ENCODE measurements at regions not wholly inside any gene's neighbourhood (a gene's known extent, or its start where the extent isn't known, plus 50 kb on each side); places are given as distances from the start of the nearest gene placed in this dataset.

DNA sequence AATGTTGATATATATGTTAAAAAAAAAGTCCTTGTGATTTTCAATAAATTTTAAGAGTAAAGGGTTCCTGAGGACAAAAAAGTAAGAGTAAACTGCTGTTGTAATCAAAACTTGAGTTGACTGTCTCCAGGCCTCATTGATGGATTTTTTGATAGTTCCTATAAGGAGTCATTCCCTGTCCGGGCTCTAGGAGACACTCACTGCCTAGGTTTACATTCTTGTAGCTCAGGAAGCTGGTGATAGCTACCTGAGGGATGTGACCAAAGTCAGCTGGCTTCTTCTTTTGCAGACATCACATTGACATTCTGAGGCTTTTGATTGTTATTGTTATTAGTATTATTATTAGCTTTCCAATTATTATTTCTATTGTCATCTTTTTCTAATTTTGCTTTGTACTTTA is 116.5 kb upstream of the FBXL7 start:
- no peaks in the 10 kb centered on the region for H3K36me3 Mint-ChIP-seq (ENCODE audit: insufficient read depth, unreplicated experiment)
- H3K4me1 Mint-ChIP-seq (ENCODE audit: low read depth, unreplicated experiment): no peaks in the 10 kb centered on the region
- DNase-seq: no peak
- CTCF ChIA-PET: no interaction called here
- H3K9me3 Mint-ChIP-seq (ENCODE audit: low read depth, unreplicated experiment): peaks cover 24% of the 10 kb centered on the region
- intact Hi-C loops (cut with micrococcal nuclease; ENCODE audit: unreplicated experiment): no loop called here
- no peak overlapping the region for H3K27ac Mint-ChIP-seq (ENCODE audit: unreplicated experiment)
- no TSS peak for BruUV-seq (replicated peaks)
- no peaks in the 10 kb centered on the region for H3K27me3 Mint-ChIP-seq (ENCODE audit: unreplicated experiment)
- TF ChIP-seq, protein P1, sequence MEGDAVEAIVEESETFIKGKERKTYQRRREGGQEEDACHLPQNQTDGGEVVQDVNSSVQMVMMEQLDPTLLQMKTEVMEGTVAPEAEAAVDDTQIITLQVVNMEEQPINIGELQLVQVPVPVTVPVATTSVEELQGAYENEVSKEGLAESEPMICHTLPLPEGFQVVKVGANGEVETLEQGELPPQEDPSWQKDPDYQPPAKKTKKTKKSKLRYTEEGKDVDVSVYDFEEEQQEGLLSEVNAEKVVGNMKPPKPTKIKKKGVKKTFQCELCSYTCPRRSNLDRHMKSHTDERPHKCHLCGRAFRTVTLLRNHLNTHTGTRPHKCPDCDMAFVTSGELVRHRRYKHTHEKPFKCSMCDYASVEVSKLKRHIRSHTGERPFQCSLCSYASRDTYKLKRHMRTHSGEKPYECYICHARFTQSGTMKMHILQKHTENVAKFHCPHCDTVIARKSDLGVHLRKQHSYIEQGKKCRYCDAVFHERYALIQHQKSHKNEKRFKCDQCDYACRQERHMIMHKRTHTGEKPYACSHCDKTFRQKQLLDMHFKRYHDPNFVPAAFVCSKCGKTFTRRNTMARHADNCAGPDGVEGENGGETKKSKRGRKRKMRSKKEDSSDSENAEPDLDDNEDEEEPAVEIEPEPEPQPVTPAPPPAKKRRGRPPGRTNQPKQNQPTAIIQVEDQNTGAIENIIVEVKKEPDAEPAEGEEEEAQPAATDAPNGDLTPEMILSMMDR (IDR thresholded peaks at IDR 0.05; ENCODE audit: unreplicated experiment): no peak
- H3K4me3 Mint-ChIP-seq (ENCODE audit: low read depth, unreplicated experiment): no peak overlapping the region

DNA sequence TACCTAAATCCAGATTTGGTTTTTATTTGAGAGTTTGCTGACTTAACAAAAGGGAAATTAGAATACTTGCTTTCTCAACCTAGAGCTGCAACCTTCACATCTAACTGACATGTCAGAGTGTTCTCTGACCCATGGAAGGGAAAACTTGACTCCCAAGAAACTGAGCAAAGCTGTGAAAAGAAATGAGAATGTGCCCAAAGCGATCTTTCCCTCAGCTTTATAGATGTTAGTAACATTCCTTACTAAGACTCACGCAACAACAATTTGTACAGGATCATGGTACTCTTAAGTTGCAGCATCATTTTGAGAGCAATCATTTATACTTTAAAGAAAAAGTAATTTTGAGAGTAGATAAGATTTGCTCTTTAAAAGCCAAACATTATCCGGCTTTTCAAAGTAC is 117.0 kb upstream of the FBXL7 start:
- Mint-ChIP-seq H3K4me3 (ENCODE audit: low read depth, unreplicated experiment) (no peak overlapping the region), H3K36me3 (ENCODE audit: insufficient read depth, unreplicated experiment) (no peaks in the 10 kb centered on the region), H3K9me3 (ENCODE audit: low read depth, unreplicated experiment) (peaks cover 22% of the 10 kb centered on the region), H3K27me3 (ENCODE audit: unreplicated experiment) (no peaks in the 10 kb centered on the region), H3K27ac (ENCODE audit: unreplicated experiment) (no peak overlapping the region), H3K4me1 (ENCODE audit: low read depth, unreplicated experiment) (no peaks in the 10 kb centered on the region)
- intact Hi-C loops (cut with micrococcal nuclease; ENCODE audit: unreplicated experiment): no loop called here
- CTCF ChIA-PET: no interaction called here
- DNase-seq: no peak
- TF ChIP-seq, protein P1 (IDR thresholded peaks at IDR 0.05; ENCODE audit: unreplicated experiment): no peak
- BruUV-seq (replicated peaks): no TSS peak

DNA sequence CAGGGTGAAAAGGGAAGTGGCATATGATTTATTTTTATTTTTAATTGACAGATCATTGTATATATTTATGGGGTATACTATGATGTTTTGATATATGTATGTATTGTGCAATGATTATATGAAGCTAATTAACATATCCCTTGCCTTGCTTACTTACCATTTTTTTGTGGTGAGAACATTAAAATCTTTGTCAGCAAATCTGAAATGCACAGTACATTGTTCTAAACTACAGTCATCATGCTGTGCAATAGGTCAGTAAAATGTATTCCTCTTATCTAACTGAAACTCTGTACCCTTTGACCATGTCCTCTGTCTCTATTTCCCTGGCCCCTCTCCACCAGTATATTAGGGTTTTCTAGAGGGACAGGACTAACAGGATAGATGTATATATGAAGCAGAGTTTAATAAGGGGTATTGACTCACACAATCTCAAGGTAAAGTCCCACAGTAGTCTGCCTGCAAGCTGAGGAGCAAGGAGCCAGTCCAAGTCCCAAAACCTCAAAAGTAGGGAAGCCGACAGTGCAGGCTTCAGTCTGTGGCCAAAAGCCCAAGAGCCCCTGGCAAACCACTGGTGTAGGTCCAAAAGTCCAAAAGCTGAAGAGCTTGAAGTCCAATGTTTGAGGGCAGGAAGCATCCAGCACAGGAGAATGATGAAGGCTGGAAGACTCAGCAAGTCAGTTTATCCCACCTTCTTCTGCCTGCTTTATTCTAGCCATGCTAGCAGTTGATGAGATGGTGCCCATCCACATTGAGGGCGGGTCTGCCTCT is 122.2 kb upstream of the FBXL7 start:
- DNase-seq: no peak
- Mint-ChIP-seq H3K9me3 (ENCODE audit: low read depth, unreplicated experiment) (peaks cover 3% of the 10 kb centered on the region), H3K27me3 (ENCODE audit: unreplicated experiment) (no peaks in the 10 kb centered on the region), H3K36me3 (ENCODE audit: insufficient read depth, unreplicated experiment) (no peaks in the 10 kb centered on the region), H3K27ac (ENCODE audit: unreplicated experiment) (no peak overlapping the region), H3K4me1 (ENCODE audit: low read depth, unreplicated experiment) (no peaks in the 10 kb centered on the region), H3K4me3 (ENCODE audit: low read depth, unreplicated experiment) (no peak overlapping the region)
- no TSS peak for BruUV-seq (replicated peaks)
- CTCF ChIA-PET: no interaction called here
- TF ChIP-seq, protein P1 (IDR thresholded peaks at IDR 0.05; ENCODE audit: unreplicated experiment): no peak
- intact Hi-C loops (cut with micrococcal nuclease; ENCODE audit: unreplicated experiment): no loop called here

DNA sequence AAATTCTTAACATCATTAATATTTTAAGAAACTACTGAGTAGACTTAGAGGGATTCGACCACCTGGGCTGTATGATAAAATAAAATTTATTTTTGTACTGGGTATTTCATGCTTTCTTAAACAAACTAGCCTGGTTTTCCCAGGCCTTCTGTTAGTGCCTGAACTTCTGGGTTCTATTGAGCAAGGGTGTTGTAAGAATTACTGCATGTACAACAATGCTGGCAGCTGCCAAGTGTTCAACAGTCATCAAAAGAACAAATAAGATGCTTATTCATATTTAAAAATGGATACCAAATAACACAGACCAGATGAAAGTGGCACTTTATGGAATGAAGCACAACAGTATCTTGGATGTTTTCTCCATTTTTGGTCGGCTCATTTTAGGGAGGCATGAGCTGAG is 123.2 kb upstream of the FBXL7 start:
- BruUV-seq (replicated peaks): no TSS peak
- intact Hi-C loops (cut with micrococcal nuclease; ENCODE audit: unreplicated experiment): no loop called here
- H3K27ac Mint-ChIP-seq (ENCODE audit: unreplicated experiment): no peak overlapping the region
- no peaks in the 10 kb centered on the region for H3K36me3 Mint-ChIP-seq (ENCODE audit: insufficient read depth, unreplicated experiment)
- CTCF ChIA-PET: no interaction called here
- H3K4me3 Mint-ChIP-seq (ENCODE audit: low read depth, unreplicated experiment): no peak overlapping the region
- TF ChIP-seq, protein P1 (IDR thresholded peaks at IDR 0.05; ENCODE audit: unreplicated experiment): no peak
- no peak for DNase-seq
- H3K9me3 Mint-ChIP-seq (ENCODE audit: low read depth, unreplicated experiment): peaks cover 3% of the 10 kb centered on the region
- H3K4me1 Mint-ChIP-seq (ENCODE audit: low read depth, unreplicated experiment): no peaks in the 10 kb centered on the region
- H3K27me3 Mint-ChIP-seq (ENCODE audit: unreplicated experiment): no peaks in the 10 kb centered on the region

Data from Calu3 (cell line).